Stomach (tissue), 4 donors: ENCODE measurements at regions not wholly inside any gene's neighbourhood (a gene's known extent, or its start where the extent isn't known, plus 50 kb on each side); places are given as distances from the start of the nearest gene placed in this dataset.

Experiments
- CTCF ChIP-seq, 7 experiments: fragments of 450-650 bp in 4 of 7; fragments of 200-600 bp in 3 of 7; sonication (generic) in 3 of 7; IDR thresholded peaks; one replicate each; pipeline ENCODE4 v1.5.1; 2016 to 2019; ENCODE audit warnings: antibody characterized with exemption in 7 of 7, control low read depth in 2 of 7, mild to moderate bottlenecking in 1 of 7
- POLR2A ChIP-seq, 4 donors: fragments of 450-650 bp; IDR thresholded peaks; one replicate each; pipeline ENCODE4 v1.6.1; 2016; ENCODE audit warnings: antibody characterized with exemption in 4 of 4, control low read depth in 2 of 4, mild to moderate bottlenecking in 1 of 4, moderate library complexity in 1 of 4

GRCh38 chr1:232238009-232238408 lies 391.9 kb downstream of the SIPA1L2 start:
- TF ChIP-seq CTCF (IDR thresholded peaks at IDR 0.05) (no peak), POLR2A (IDR thresholded peaks at IDR 0.05) (no peak)
